ENCODE measurements at regions not wholly inside any gene's neighbourhood (a gene's known extent, or its start where the extent isn't known, plus 50 kb on each side); places are given as distances from the start of the nearest gene placed in this dataset.

GRCh38 chr12:90024262-90024661 lies 315.6 kb upstream of the ATP2B1 start:
- TF ChIP-seq, protein P1, sequence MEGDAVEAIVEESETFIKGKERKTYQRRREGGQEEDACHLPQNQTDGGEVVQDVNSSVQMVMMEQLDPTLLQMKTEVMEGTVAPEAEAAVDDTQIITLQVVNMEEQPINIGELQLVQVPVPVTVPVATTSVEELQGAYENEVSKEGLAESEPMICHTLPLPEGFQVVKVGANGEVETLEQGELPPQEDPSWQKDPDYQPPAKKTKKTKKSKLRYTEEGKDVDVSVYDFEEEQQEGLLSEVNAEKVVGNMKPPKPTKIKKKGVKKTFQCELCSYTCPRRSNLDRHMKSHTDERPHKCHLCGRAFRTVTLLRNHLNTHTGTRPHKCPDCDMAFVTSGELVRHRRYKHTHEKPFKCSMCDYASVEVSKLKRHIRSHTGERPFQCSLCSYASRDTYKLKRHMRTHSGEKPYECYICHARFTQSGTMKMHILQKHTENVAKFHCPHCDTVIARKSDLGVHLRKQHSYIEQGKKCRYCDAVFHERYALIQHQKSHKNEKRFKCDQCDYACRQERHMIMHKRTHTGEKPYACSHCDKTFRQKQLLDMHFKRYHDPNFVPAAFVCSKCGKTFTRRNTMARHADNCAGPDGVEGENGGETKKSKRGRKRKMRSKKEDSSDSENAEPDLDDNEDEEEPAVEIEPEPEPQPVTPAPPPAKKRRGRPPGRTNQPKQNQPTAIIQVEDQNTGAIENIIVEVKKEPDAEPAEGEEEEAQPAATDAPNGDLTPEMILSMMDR (IDR thresholded peaks at IDR 0.05) = no peak
- TF ChIP-seq POLR2AphosphoS5 (IDR thresholded peaks at IDR 0.05) = no peak

Measured in gastroesophageal sphincter (tissue), 3 donors.